HEK293 (cell line): ENCODE measurements at regions not wholly inside any gene's neighbourhood (a gene's known extent, or its start where the extent isn't known, plus 50 kb on each side); places are given as distances from the start of the nearest gene placed in this dataset.

Experiments used
- CTCF ChIA-PET: fragments of 350-600 bp; formaldehyde crosslinking; extraction: SDS; loops from one replicate; lab custom pipeline; 2021; ENCODE audit warnings: antibody characterized with exemption; lab: Yijun Ruan, JAX
- POLR2A ChIA-PET: fragments of 300-600 bp; formaldehyde crosslinking; extraction: SDS; loops from one replicate; lab custom pipeline; 2020; ENCODE audit warnings: antibody characterized with exemption, inconsistent platforms; lab: Yijun Ruan, JAX
- H3K27ac ChIP-seq: fragments of 200-500 bp; sonication (Bioruptor generic); 2 replicates; pipeline ENCODE4 v1.5.1; 2014; ENCODE audit warnings: low read depth, low read length, control low read depth, inconsistent platforms; ENCODE audit errors: extremely low read depth
- H3K36me3 ChIP-seq, 2 experiments: fragments of 200-500 bp in 1 of 2; sonication (Bioruptor generic) in 1 of 2; 1 replicate in 1 of 2; 2 replicates in 1 of 2; pipeline ENCODE4 v1.5.1; 2014 to 2017; ENCODE audit warnings: inconsistent platforms in 2 of 2, low read length in 2 of 2; ENCODE audit not compliant: control insufficient read depth in 2 of 2, insufficient read depth in 1 of 2
- H3K4me1 ChIP-seq: fragments of 200-500 bp; sonication (Bioruptor generic); 2 replicates; pipeline ENCODE4 v1.5.1; 2014; ENCODE audit warnings: mild to moderate bottlenecking, low read length, inconsistent platforms; ENCODE audit not compliant: control insufficient read depth, insufficient read depth
- H3K4me3 ChIP-seq: 2 replicates; pipeline ENCODE4 v1.5.1; 2011; ENCODE audit warnings: low read depth, mild to moderate bottlenecking, control low read depth, low read length, moderate library complexity
- H3K9me3 ChIP-seq: fragments of 200-500 bp; sonication (Bioruptor generic); 2 replicates; pipeline ENCODE4 v1.5.1; 2014; ENCODE audit warnings: low read depth, low read length, inconsistent platforms; ENCODE audit not compliant: control insufficient read depth, insufficient read depth
- BCL11A ChIP-seq: fragments of 450-650 bp; formaldehyde crosslinking; IDR thresholded peaks from 2 replicates; pipeline ENCODE4 v1.5.1; 2016; ENCODE audit warnings: low read depth, missing biosample characterization, missing genetic modification characterization
- GLI4 ChIP-seq: fragments of 450-650 bp; formaldehyde crosslinking; IDR thresholded peaks from 2 replicates; pipeline ENCODE4 v1.5.1; 2016; ENCODE audit warnings: missing biosample characterization, missing genetic modification characterization
- GLIS2 ChIP-seq: fragments of 450-650 bp; formaldehyde crosslinking; IDR thresholded peaks from 2 replicates; pipeline ENCODE4 v1.5.1; 2016; ENCODE audit warnings: missing biosample characterization, missing genetic modification characterization
- HIC1 ChIP-seq: fragments of 450-650 bp; formaldehyde crosslinking; IDR thresholded peaks from 2 replicates; pipeline ENCODE4 v1.5.1; 2016; ENCODE audit warnings: missing biosample characterization, missing genetic modification characterization
- KLF10 ChIP-seq: fragments of 450-650 bp; IDR thresholded peaks from 2 replicates; pipeline ENCODE4 v1.5.1; 2018; ENCODE audit warnings: missing biosample characterization, mild to moderate bottlenecking, missing genetic modification characterization
- PRDM6 ChIP-seq: fragments of 450-650 bp; formaldehyde crosslinking; IDR thresholded peaks from 2 replicates; pipeline ENCODE4 v1.5.1; 2017; ENCODE audit warnings: missing biosample characterization, missing genetic modification characterization
- REST ChIP-seq: fragments of 450-650 bp; formaldehyde crosslinking; IDR thresholded peaks from 2 replicates; pipeline ENCODE4 v1.5.1; 2016; ENCODE audit warnings: missing biosample characterization, missing genetic modification characterization
- TCF7L2 ChIP-seq: IDR thresholded peaks from 2 replicates; pipeline ENCODE4 v1.6.1; 2011; ENCODE audit warnings: low read depth, mild to moderate bottlenecking, inconsistent platforms, low read length, moderate library complexity, borderline replicate concordance
- WT1 ChIP-seq: fragments of 450-650 bp; formaldehyde crosslinking; IDR thresholded peaks from 2 replicates; pipeline ENCODE4 v1.5.1; 2016; ENCODE audit warnings: missing biosample characterization, missing genetic modification characterization
- ZFP41 ChIP-seq: fragments of 450-650 bp; formaldehyde crosslinking; IDR thresholded peaks from 2 replicates; pipeline ENCODE4 v1.5.1; 2016; ENCODE audit warnings: missing biosample characterization, missing genetic modification characterization, borderline replicate concordance
- ZNF133 ChIP-seq: fragments of 450-650 bp; formaldehyde crosslinking; IDR thresholded peaks from 2 replicates; pipeline ENCODE4 v1.5.1; 2016; ENCODE audit warnings: missing biosample characterization, missing genetic modification characterization
- ZNF184 ChIP-seq: fragments of 450-650 bp; IDR thresholded peaks from 2 replicates; pipeline ENCODE4 v1.5.1; 2018; ENCODE audit warnings: missing biosample characterization, mild to moderate bottlenecking, missing genetic modification characterization
- ZNF19 ChIP-seq: fragments of 450-650 bp; formaldehyde crosslinking; IDR thresholded peaks from 2 replicates; pipeline ENCODE4; 2016; ENCODE audit warnings: missing biosample characterization, missing genetic modification characterization, low read depth
- ZNF2 ChIP-seq: fragments of 450-650 bp; formaldehyde crosslinking; IDR thresholded peaks from 2 replicates; pipeline ENCODE4 v1.5.1; 2016; ENCODE audit warnings: missing biosample characterization, missing genetic modification characterization
- ZNF211 ChIP-seq: fragments of 450-650 bp; formaldehyde crosslinking; IDR thresholded peaks from 2 replicates; pipeline ENCODE4 v1.5.1; 2016; ENCODE audit warnings: low read depth, missing biosample characterization, missing genetic modification characterization
- ZNF248 ChIP-seq: fragments of 450-650 bp; formaldehyde crosslinking; IDR thresholded peaks from 2 replicates; pipeline ENCODE4 v1.5.1; 2017; ENCODE audit warnings: missing biosample characterization, missing genetic modification characterization
- ZNF311 ChIP-seq: fragments of 450-650 bp; formaldehyde crosslinking; IDR thresholded peaks from 2 replicates; pipeline ENCODE4 v1.5.1; 2017; ENCODE audit warnings: missing biosample characterization, missing genetic modification characterization, borderline replicate concordance
- ZNF433 ChIP-seq: fragments of 450-650 bp; formaldehyde crosslinking; IDR thresholded peaks from 2 replicates; pipeline ENCODE4 v1.5.1; 2016; ENCODE audit warnings: missing biosample characterization, missing genetic modification characterization, low read depth
- ZNF473 ChIP-seq: fragments of 450-650 bp; formaldehyde crosslinking; IDR thresholded peaks from 2 replicates; pipeline ENCODE4 v1.5.1; 2017; ENCODE audit warnings: missing biosample characterization, missing genetic modification characterization
- ZNF561 ChIP-seq: fragments of 450-650 bp; IDR thresholded peaks from 2 replicates; pipeline ENCODE4 v1.5.1; 2018; ENCODE audit warnings: missing biosample characterization, missing genetic modification characterization, borderline replicate concordance
- ZNF623 ChIP-seq: fragments of 450-650 bp; formaldehyde crosslinking; IDR thresholded peaks from 2 replicates; pipeline ENCODE4 v1.5.1; 2016; ENCODE audit warnings: missing biosample characterization, missing genetic modification characterization
- ZNF701 ChIP-seq: fragments of 450-650 bp; formaldehyde crosslinking; IDR thresholded peaks from 2 replicates; pipeline ENCODE4 v1.5.1; 2016; ENCODE audit warnings: missing biosample characterization, missing genetic modification characterization
- ZXDB ChIP-seq: fragments of 450-650 bp; formaldehyde crosslinking; IDR thresholded peaks from 2 replicates; pipeline ENCODE4 v1.5.1; 2016; ENCODE audit warnings: missing biosample characterization, missing genetic modification characterization

GRCh38 chr20:51946586-51946985, 144.3 kb upstream of the SALL4 start (continued):
- TF ChIP-seq REST (tag by site-specific recombination) (no peak), GLI4 (tag by site-specific recombination) (no peak), ZNF473 (tag by site-specific recombination) (no peak), WT1 (tag by site-specific recombination) (no peak)

GRCh38 chr20:51945881-51946280, 143.6 kb upstream of the SALL4 start:
- H3K27ac ChIP-seq = no peak overlapping the region
- no peak overlapping the region for H3K4me3 ChIP-seq
- H3K9me3 ChIP-seq = no peaks in the 10 kb centered on the region
- ChIA-PET CTCF (no interaction called here), POLR2A (no interaction called here)
- H3K4me1 ChIP-seq = no peaks in the 10 kb centered on the region
- TF ChIP-seq ZXDB (tag by site-specific recombination) (no peak), BCL11A (tag by site-specific recombination) (no peak), ZNF184 (tag by site-specific recombination) (no peak), ZNF623 (no peak), ZNF133 (tag by site-specific recombination) (no peak), ZNF701 (no peak), GLIS2 (tag by site-specific recombination) (no peak), ZNF248 (tag by site-specific recombination) (no peak), ZNF561 (tag by site-specific recombination) (no peak), ZNF2 (tag by site-specific recombination) (no peak), ZFP41 (tag by site-specific recombination) (no peak), TCF7L2 (no peak), ZNF433 (tag by site-specific recombination) (no peak), ZNF311 (no peak), PRDM6 (tag by site-specific recombination) (no peak), KLF10 (no peak), HIC1 (tag by site-specific recombination) (no peak), ZNF19 (tag by site-specific recombination) (no peak), ZNF211 (tag by site-specific recombination) (no peak)
- no peaks in the 10 kb centered on the region for H3K36me3 ChIP-seq
